ENCODE measurements at regions not wholly inside any gene's neighbourhood (a gene's known extent, or its start where the extent isn't known, plus 50 kb on each side); places are given as distances from the start of the nearest gene placed in this dataset.

GRCh38 chr12:91975891-91976290, 169.8 kb downstream of the BTG1 start:
- no peaks in the 10 kb centered on the region for H3K27me3 ChIP-seq (ENCODE audit: low read length)
- no peak overlapping the region for H3K27ac ChIP-seq (ENCODE audit: low read length)
- POLR2A ChIA-PET (ENCODE audit: unreplicated experiment), result no interaction called here
- no peaks in the 10 kb centered on the region for H3F3A ChIP-seq (ENCODE audit: low read length, unreplicated experiment)
- no peak overlapping the region for H3K4me2 ChIP-seq (ENCODE audit: low read length)
- H3K9ac ChIP-seq (ENCODE audit: low read length), result no peak overlapping the region
- CTCF ChIA-PET, result no interaction called here
- no peaks in the 10 kb centered on the region for H3K79me2 ChIP-seq (ENCODE audit: low read length)
- ATAC-seq, result no peak
- H3K36me3 ChIP-seq (ENCODE audit: low read depth, low read length), result no peaks in the 10 kb centered on the region
- no peak overlapping the region for H2AFZ ChIP-seq (ENCODE audit: low read length)
- DNase-seq, result no peak
- intact Hi-C loops (cut with micrococcal nuclease), result no loop called here
- H3K4me1 ChIP-seq (ENCODE audit: insufficient read depth, low read length), result no peaks in the 10 kb centered on the region
- no peaks in the 10 kb centered on the region for H3K9me2 ChIP-seq (replicated peaks; ENCODE audit: low read length)
- no peaks in the 10 kb centered on the region for H4K20me1 ChIP-seq (ENCODE audit: low read length)
- TF ChIP-seq EZH2phosphoT487 (IDR thresholded peaks at IDR 0.05; ENCODE audit: borderline replicate concordance, low read length), result no peak
- no peak for TF ChIP-seq EZH2 (IDR thresholded peaks at IDR 0.05; ENCODE audit: low read length, unreplicated experiment)
- TF ChIP-seq, protein P1, sequence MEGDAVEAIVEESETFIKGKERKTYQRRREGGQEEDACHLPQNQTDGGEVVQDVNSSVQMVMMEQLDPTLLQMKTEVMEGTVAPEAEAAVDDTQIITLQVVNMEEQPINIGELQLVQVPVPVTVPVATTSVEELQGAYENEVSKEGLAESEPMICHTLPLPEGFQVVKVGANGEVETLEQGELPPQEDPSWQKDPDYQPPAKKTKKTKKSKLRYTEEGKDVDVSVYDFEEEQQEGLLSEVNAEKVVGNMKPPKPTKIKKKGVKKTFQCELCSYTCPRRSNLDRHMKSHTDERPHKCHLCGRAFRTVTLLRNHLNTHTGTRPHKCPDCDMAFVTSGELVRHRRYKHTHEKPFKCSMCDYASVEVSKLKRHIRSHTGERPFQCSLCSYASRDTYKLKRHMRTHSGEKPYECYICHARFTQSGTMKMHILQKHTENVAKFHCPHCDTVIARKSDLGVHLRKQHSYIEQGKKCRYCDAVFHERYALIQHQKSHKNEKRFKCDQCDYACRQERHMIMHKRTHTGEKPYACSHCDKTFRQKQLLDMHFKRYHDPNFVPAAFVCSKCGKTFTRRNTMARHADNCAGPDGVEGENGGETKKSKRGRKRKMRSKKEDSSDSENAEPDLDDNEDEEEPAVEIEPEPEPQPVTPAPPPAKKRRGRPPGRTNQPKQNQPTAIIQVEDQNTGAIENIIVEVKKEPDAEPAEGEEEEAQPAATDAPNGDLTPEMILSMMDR (conservative IDR thresholded peaks at IDR 0.05; ENCODE audit: low read depth, low read length), result no peak
- no TSS peak for BruUV-seq (replicated peaks)
- H3K9me3 ChIP-seq (ENCODE audit: low read length), result no peaks in the 10 kb centered on the region
- H3K4me3 ChIP-seq (ENCODE audit: low read length), result no peak overlapping the region

DNA sequence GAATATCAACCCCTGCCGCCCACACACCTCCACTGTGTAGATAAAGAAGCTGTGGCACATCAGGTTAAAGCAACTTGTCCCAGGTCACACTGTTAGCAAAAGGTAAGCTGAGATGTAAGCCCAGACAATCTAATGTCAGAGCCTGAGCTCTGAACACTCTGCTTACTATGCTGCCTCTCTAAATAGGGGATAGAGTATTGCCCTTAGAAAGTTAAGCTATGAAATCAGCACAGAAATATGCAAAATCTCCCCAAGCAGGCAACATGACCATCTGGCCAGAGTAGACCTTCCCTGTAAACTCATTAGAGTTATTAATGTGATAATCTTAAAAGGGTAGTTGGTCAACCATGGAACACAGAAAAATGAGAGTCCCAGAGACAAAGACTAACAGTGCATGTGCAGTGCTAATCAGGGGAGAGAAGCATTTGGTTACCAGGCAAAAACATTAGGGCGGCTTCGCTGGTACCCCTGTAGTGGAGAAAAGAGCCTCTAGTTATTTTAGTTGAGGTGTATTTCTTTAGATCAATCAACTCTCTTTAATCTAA, 171.0 kb downstream of the BTG1 start:
- no peaks in the 10 kb centered on the region for H3K27me3 ChIP-seq (ENCODE audit: low read length)
- no peak overlapping the region for H3K9ac ChIP-seq (ENCODE audit: low read length)
- H2AFZ ChIP-seq (ENCODE audit: low read length), result no peak overlapping the region
- ATAC-seq, result no peak
- no peaks in the 10 kb centered on the region for H3K36me3 ChIP-seq (ENCODE audit: low read depth, low read length)
- ChIA-PET CTCF (no interaction called here), POLR2A (ENCODE audit: unreplicated experiment) (no interaction called here)
- H3K9me2 ChIP-seq (replicated peaks; ENCODE audit: low read length), result no peaks in the 10 kb centered on the region
- H3K4me1 ChIP-seq (ENCODE audit: insufficient read depth, low read length), result no peaks in the 10 kb centered on the region
- H3F3A ChIP-seq (ENCODE audit: low read length, unreplicated experiment), result no peaks in the 10 kb centered on the region
- BruUV-seq (replicated peaks), result no TSS peak
- H3K9me3 ChIP-seq (ENCODE audit: low read length), result no peaks in the 10 kb centered on the region
- no peak overlapping the region for H3K4me2 ChIP-seq (ENCODE audit: low read length)
- H4K20me1 ChIP-seq (ENCODE audit: low read length), result no peaks in the 10 kb centered on the region
- H3K27ac ChIP-seq (ENCODE audit: low read length), result no peak overlapping the region
- no peak for DNase-seq
- no peaks in the 10 kb centered on the region for H3K79me2 ChIP-seq (ENCODE audit: low read length)
- no peak overlapping the region for H3K4me3 ChIP-seq (ENCODE audit: low read length)
- intact Hi-C loops (cut with micrococcal nuclease), result no loop called here
- TF ChIP-seq, protein P1 (conservative IDR thresholded peaks at IDR 0.05; ENCODE audit: low read depth, low read length), result no peak
- no peak for TF ChIP-seq EZH2phosphoT487 (IDR thresholded peaks at IDR 0.05; ENCODE audit: borderline replicate concordance, low read length)
- TF ChIP-seq EZH2 (IDR thresholded peaks at IDR 0.05; ENCODE audit: low read length, unreplicated experiment), result no peak

DNA sequence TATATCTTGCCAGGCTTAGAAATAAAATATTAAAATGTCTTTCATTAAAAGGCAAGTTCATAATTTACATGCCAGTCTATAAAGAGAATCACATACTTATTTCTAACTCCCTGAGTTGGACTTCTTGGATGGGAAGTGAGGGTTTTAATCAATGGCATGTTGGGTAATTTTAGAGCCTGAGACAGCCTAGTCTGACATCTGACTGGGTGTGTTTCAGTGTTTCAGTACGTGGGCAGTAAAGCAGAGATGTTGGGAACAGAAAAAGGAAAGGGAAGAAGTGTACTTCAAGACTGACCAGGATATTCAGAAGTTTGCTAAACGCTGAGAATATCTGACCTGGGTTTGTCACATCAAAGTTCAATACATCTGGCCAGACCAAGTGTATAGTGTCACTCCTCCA, 171.8 kb downstream of the BTG1 start:
- no peak for TF ChIP-seq EZH2 (IDR thresholded peaks at IDR 0.05; ENCODE audit: low read length, unreplicated experiment)
- ChIA-PET CTCF (no interaction called here), POLR2A (ENCODE audit: unreplicated experiment) (no interaction called here)
- H3K9ac ChIP-seq (ENCODE audit: low read length), result no peak overlapping the region
- H3K27me3 ChIP-seq (ENCODE audit: low read length), result no peaks in the 10 kb centered on the region
- no peaks in the 10 kb centered on the region for H3K9me3 ChIP-seq (ENCODE audit: low read length)
- no peak for ATAC-seq
- no peak overlapping the region for H2AFZ ChIP-seq (ENCODE audit: low read length)
- H3K4me1 ChIP-seq (ENCODE audit: insufficient read depth, low read length), result no peaks in the 10 kb centered on the region
- no peaks in the 10 kb centered on the region for H3F3A ChIP-seq (ENCODE audit: low read length, unreplicated experiment)
- no peak overlapping the region for H3K4me2 ChIP-seq (ENCODE audit: low read length)
- intact Hi-C loops (cut with micrococcal nuclease), result no loop called here
- H3K27ac ChIP-seq (ENCODE audit: low read length), result no peak overlapping the region
- no peaks in the 10 kb centered on the region for H3K9me2 ChIP-seq (replicated peaks; ENCODE audit: low read length)
- H3K4me3 ChIP-seq (ENCODE audit: low read length), result no peak overlapping the region
- BruUV-seq (replicated peaks), result no TSS peak
- no peaks in the 10 kb centered on the region for H3K36me3 ChIP-seq (ENCODE audit: low read depth, low read length)
- no peaks in the 10 kb centered on the region for H4K20me1 ChIP-seq (ENCODE audit: low read length)
- DNase-seq, result no peak
- no peaks in the 10 kb centered on the region for H3K79me2 ChIP-seq (ENCODE audit: low read length)

Measured in PC-3 (cell line).